Anterior cingulate cortex (tissue), 58 donors: ENCODE measurements at regions not wholly inside any gene's neighbourhood (a gene's known extent, or its start where the extent isn't known, plus 50 kb on each side); places are given as distances from the start of the nearest gene placed in this dataset.
A peak's percentile ranks its signal among the peaks of the same experiment; 100 is the strongest.

ENCODE experiments used
- DNase-seq, 58 donors: peaks; one replicate each; lab custom pipeline; 2025; lab: John Stamatoyannopoulos, UW

- no peak for DNase-seq
These were observed 533.2 kb downstream of the RIT2 start for GRCh38 chr18:42582266-42582665.

- no peak for DNase-seq
These were observed 532.2 kb downstream of the RIT2 start for GRCh38 chr18:42583283-42583731.

GRCh38 chr18:42586601-42587000 is 528.9 kb downstream of the RIT2 start:
- no peak for DNase-seq

- DNase-seq, result no peak
These were observed 526.7 kb downstream of the RIT2 start for GRCh38 chr18:42588786-42589185.

GRCh38 chr18:42604820-42605219 is 510.7 kb downstream of the RIT2 start:
- DNase-seq, result no peak

GRCh38 chr18:42606886-42607495 is 508.5 kb downstream of the RIT2 start:
- DNase-seq, result no peak

- DNase-seq, result no peak
These were observed 504.4 kb downstream of the RIT2 start for GRCh38 chr18:42611134-42611533.

GRCh38 chr18:42614619-42615293 is 500.7 kb downstream of the RIT2 start:
- DNase-seq, result peak in 23 of 58 donors; percentile 2 to 78 (median 28)

GRCh38 chr18:42617221-42617620 is 498.3 kb downstream of the RIT2 start:
- no peak for DNase-seq

- DNase-seq, result no peak
These were observed 495.7 kb downstream of the RIT2 start for GRCh38 chr18:42619771-42620170.

- no peak for DNase-seq
These were observed 494.8 kb downstream of the RIT2 start for GRCh38 chr18:42620657-42621056.

GRCh38 chr18:42623935-42624334 is 491.6 kb downstream of the RIT2 start:
- DNase-seq, result no peak

GRCh38 chr18:42632801-42633200 is 482.7 kb downstream of the RIT2 start:
- no peak for DNase-seq

GRCh38 chr18:42635378-42636048 is 480.0 kb downstream of the RIT2 start:
- DNase-seq, result no peak

GRCh38 chr18:42636309-42636708 is 479.2 kb downstream of the RIT2 start:
- DNase-seq, result peak in 3 of 58 donors; percentile 6 to 10 (median 9)

- no peak for DNase-seq
These were observed 475.3 kb downstream of the RIT2 start for GRCh38 chr18:42640160-42640559.

- DNase-seq, result peak in 13 of 58 donors; percentile 0 to 55 (median 22)
These were observed 473.5 kb downstream of the RIT2 start for GRCh38 chr18:42641996-42642395.

GRCh38 chr18:42644729-42645131 is 470.8 kb downstream of the RIT2 start:
- DNase-seq, result no peak

GRCh38 chr18:42649331-42650035 is 466.0 kb downstream of the RIT2 start:
- peak in 1 of 58 donors; percentile 7 for DNase-seq

GRCh38 chr18:42654556-42654955 is 460.9 kb downstream of the RIT2 start:
- DNase-seq, result no peak

GRCh38 chr18:42657551-42657950 is 457.9 kb downstream of the RIT2 start:
- DNase-seq, result no peak
